Natural killer cell (primary cell): ENCODE measurements at regions not wholly inside any gene's neighbourhood (a gene's known extent, or its start where the extent isn't known, plus 50 kb on each side); places are given as distances from the start of the nearest gene placed in this dataset.

Experiments used
- ATAC-seq, 3 donors: fragments of 150-1000 bp in 2 of 3; fragments of 200-7000 bp in 1 of 3; cut with Tn5 transposase; 1 replicate in 1 of 3; 2 replicates in 2 of 3; pipeline ENCODE4 v1.10.0; 2021; ENCODE audit warnings: mild to moderate bottlenecking in 2 of 3, moderate library complexity in 2 of 3
- DNase-seq, 2 donors: peaks; one replicate each; pipeline versions ENCODE4 v3.0.0 to v3.0.0-alpha.2; 2013 to 2021; ENCODE audit warnings: mixed read lengths in 1 of 2
- H3K27ac ChIP-seq: one replicate; pipeline ENCODE4 v1.5.1; 2013; ENCODE audit warnings: mild to moderate bottlenecking, low read length
- H3K27me3 ChIP-seq: one replicate; pipeline ENCODE4 v1.6.1; 2013; ENCODE audit warnings: low read length; ENCODE audit not compliant: control insufficient read depth, insufficient read depth
- H3K36me3 ChIP-seq: one replicate; pipeline ENCODE4 v1.6.1; 2013; ENCODE audit warnings: low read length; ENCODE audit not compliant: control insufficient read depth, insufficient read depth
- H3K4me1 ChIP-seq: one replicate; pipeline ENCODE4 v1.6.1; 2013; ENCODE audit warnings: low read length; ENCODE audit not compliant: control insufficient read depth, insufficient read depth
- H3K4me3 ChIP-seq: one replicate; pipeline ENCODE4 v1.5.1; 2013; ENCODE audit warnings: low read length
- H3K9me3 ChIP-seq: one replicate; pipeline ENCODE4 v1.6.1; 2013; ENCODE audit warnings: low read length; ENCODE audit not compliant: control insufficient read depth, insufficient read depth
- H3K27ac Mint-ChIP-seq, 2 donors: one replicate each; pipeline ENCODE4 v1.8.0; 2022; ENCODE audit warnings: mild to moderate bottlenecking in 2 of 2, mixed read lengths in 2 of 2, moderate library complexity in 1 of 2
- H3K27me3 Mint-ChIP-seq, 2 donors: one replicate each; pipeline ENCODE4 v1.8.0; 2022; ENCODE audit warnings: low read depth in 2 of 2, mixed read lengths in 2 of 2
- H3K36me3 Mint-ChIP-seq: one replicate; pipeline ENCODE4 v1.8.0; 2022; ENCODE audit warnings: mixed read lengths
- H3K4me1 Mint-ChIP-seq, 2 donors: one replicate each; pipeline ENCODE4 v1.8.0; 2022; ENCODE audit warnings: mixed read lengths in 2 of 2
- H3K4me3 Mint-ChIP-seq: one replicate; pipeline ENCODE4 v1.8.0; 2022; ENCODE audit warnings: mild to moderate bottlenecking, moderate library complexity, mixed read lengths
- H3K9me3 Mint-ChIP-seq, 2 donors: one replicate each; pipeline ENCODE4 v1.8.0; 2022; ENCODE audit warnings: mixed read lengths in 2 of 2
- WGBS: methylation state at CpG from one replicate; pipeline ENCODE4 v1.1.7; 2013; ENCODE audit warnings: missing lambda C conversion rate; ENCODE audit not compliant: insufficient coverage; 5-methylcytosine and 5-hydroxymethylcytosine counted together
- intact Hi-C: fragments of 100-400 bp; cut with micrococcal nuclease; formaldehyde crosslinking; loops from one replicate; pipeline ENCODE4 v1.14.2; 2022
- TF ChIP-seq, protein P1 (sequence below): fragments of 200-600 bp; IDR thresholded peaks from one replicate; pipeline ENCODE4 v1.8.0; 2022; ENCODE audit warnings: antibody characterized with exemption

DNA sequence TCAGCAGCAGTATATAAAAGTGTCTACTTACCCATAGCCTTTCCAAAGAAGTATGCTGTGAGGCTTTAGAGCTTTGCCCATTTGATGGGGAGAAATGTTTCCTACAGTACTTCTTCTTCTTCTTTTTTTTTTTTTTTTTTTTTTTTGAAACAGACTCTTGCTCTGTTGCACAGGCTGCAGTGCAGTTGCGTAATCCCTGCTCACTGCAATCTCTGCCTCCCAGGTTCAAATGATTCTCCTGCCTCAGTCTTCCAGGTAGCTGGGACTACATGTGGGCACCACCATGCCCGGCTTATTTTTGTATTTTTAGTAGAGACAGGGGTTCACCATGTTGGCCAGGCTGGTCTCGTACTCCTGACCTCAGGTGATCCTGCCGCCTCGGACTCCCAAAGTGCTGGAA is 101.7 kb upstream of the TMEM26 start:
- H3K27ac ChIP-seq = no peak overlapping the region
- intact Hi-C loops = no loop called here
- Mint-ChIP-seq H3K27ac (no peak overlapping the region), H3K27me3 (no peaks in the 10 kb centered on the region), H3K4me1 (no peaks in the 10 kb centered on the region), H3K36me3 (no peaks in the 10 kb centered on the region), H3K4me3 (no peak overlapping the region), H3K9me3 (no peaks in the 10 kb centered on the region)
- TF ChIP-seq, protein P1, sequence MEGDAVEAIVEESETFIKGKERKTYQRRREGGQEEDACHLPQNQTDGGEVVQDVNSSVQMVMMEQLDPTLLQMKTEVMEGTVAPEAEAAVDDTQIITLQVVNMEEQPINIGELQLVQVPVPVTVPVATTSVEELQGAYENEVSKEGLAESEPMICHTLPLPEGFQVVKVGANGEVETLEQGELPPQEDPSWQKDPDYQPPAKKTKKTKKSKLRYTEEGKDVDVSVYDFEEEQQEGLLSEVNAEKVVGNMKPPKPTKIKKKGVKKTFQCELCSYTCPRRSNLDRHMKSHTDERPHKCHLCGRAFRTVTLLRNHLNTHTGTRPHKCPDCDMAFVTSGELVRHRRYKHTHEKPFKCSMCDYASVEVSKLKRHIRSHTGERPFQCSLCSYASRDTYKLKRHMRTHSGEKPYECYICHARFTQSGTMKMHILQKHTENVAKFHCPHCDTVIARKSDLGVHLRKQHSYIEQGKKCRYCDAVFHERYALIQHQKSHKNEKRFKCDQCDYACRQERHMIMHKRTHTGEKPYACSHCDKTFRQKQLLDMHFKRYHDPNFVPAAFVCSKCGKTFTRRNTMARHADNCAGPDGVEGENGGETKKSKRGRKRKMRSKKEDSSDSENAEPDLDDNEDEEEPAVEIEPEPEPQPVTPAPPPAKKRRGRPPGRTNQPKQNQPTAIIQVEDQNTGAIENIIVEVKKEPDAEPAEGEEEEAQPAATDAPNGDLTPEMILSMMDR = no peak
- H3K9me3 ChIP-seq = no peaks in the 10 kb centered on the region
- ATAC-seq (no peak), DNase-seq (no peak)
- no peaks in the 10 kb centered on the region for H3K27me3 ChIP-seq
- WGBS = 96% methylated on average over 5 of the region's 5 CpGs
- H3K4me3 ChIP-seq = no peak overlapping the region
- no peaks in the 10 kb centered on the region for H3K36me3 ChIP-seq
- no peaks in the 10 kb centered on the region for H3K4me1 ChIP-seq

DNA sequence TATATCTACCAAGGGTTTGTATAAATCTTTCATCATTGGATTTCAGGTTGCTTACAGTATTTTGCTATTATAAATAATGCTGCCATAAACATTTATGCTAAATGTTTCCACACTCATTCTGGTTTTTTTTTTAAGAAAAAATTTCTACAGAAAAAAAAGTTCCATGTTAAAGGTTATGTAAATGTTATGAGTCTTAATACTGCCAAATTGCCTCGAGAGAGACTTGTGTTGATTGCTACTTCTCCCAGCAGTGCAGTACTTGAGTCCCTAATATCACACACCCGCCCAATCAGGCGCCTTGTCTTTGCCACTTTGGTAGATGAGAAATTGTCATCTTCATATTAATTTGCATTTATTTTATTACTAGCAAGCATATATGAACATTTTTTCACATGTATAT is 96.7 kb upstream of the TMEM26 start:
- H3K36me3 ChIP-seq = no peaks in the 10 kb centered on the region
- no peak overlapping the region for H3K27ac Mint-ChIP-seq
- no peaks in the 10 kb centered on the region for H3K27me3 Mint-ChIP-seq
- H3K4me1 ChIP-seq = no peaks in the 10 kb centered on the region
- intact Hi-C loops = no loop called here
- H3K36me3 Mint-ChIP-seq = no peaks in the 10 kb centered on the region
- ATAC-seq (no peak), DNase-seq (no peak)
- H3K4me3 Mint-ChIP-seq = no peak overlapping the region
- WGBS = 57% methylated on average over 1 of the region's 3 CpGs
- no peak overlapping the region for H3K4me3 ChIP-seq
- no peaks in the 10 kb centered on the region for H3K9me3 Mint-ChIP-seq
- H3K4me1 Mint-ChIP-seq = no peaks in the 10 kb centered on the region
- TF ChIP-seq, protein P1 = no peak
- no peaks in the 10 kb centered on the region for H3K9me3 ChIP-seq
- H3K27ac ChIP-seq = no peak overlapping the region
- no peaks in the 10 kb centered on the region for H3K27me3 ChIP-seq

DNA sequence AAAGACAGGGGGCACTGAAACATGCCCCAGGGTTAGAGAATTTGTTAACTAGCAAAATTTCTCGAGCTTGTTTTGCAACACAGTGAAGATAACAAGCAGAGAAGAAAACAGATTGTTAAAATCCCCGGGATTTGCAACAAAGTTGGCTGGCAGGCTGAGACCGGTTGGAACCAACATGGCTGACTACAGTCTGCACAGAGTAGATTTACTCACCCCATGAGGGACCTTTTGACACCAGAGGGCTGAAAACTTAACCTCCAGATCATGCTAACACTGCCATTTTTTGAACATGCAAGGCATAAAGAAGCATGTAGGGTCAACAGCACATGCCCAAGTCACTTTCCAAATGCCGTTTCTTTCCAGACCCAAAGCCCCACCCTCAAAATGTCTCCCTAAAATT is 95.2 kb upstream of the TMEM26 start:
- Histone ChIP-seq H3K36me3 (no peaks in the 10 kb centered on the region), H3K4me3 (no peak overlapping the region), H3K27me3 (no peaks in the 10 kb centered on the region), H3K27ac (no peak overlapping the region), H3K9me3 (no peaks in the 10 kb centered on the region), H3K4me1 (no peaks in the 10 kb centered on the region)
- H3K9me3 Mint-ChIP-seq = no peaks in the 10 kb centered on the region
- no peaks in the 10 kb centered on the region for H3K27me3 Mint-ChIP-seq
- TF ChIP-seq, protein P1 = no peak
- intact Hi-C loops = no loop called here
- peaks cover 0 to 4% of the 10 kb centered on the region in 2 donors for H3K4me1 Mint-ChIP-seq
- ATAC-seq = no peak
- H3K4me3 Mint-ChIP-seq = no peak overlapping the region
- H3K27ac Mint-ChIP-seq = no peak overlapping the region
- no peak for DNase-seq
- no peaks in the 10 kb centered on the region for H3K36me3 Mint-ChIP-seq
- 87% methylated on average over 4 of the region's 4 CpGs for WGBS

DNA sequence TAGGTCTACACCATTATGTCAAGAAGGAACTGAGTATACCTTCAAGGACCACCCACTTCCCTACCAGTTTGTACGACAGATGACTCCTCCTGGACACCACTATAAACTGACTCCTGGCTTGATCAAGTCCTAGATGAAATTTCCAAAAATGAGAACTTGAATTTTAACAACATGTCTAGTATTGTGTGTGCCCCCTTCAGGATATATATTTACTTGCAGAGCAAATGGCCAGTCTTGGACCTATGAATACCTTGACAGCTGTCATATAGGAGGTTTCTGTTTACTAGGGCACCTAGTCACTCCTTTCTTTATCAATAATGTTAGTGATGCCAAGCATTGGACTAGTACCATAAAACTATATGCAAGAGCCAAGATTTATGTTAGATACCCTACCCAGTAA is 94.1 kb upstream of the TMEM26 start:
- H3K36me3 Mint-ChIP-seq = no peaks in the 10 kb centered on the region
- no peak overlapping the region for H3K4me3 ChIP-seq
- no peaks in the 10 kb centered on the region for H3K9me3 ChIP-seq
- no peak overlapping the region for H3K27ac Mint-ChIP-seq
- intact Hi-C loops = no loop called here
- WGBS = 80% methylated on average over 1 of the region's 1 CpG
- H3K27me3 Mint-ChIP-seq = no peaks in the 10 kb centered on the region
- ATAC-seq = no peak
- no peak for DNase-seq
- H3K36me3 ChIP-seq = no peaks in the 10 kb centered on the region
- H3K27me3 ChIP-seq = no peaks in the 10 kb centered on the region
- H3K9me3 Mint-ChIP-seq = no peaks in the 10 kb centered on the region
- H3K4me1 Mint-ChIP-seq = peaks cover 0 to 4% of the 10 kb centered on the region in 2 donors
- TF ChIP-seq, protein P1 = no peak
- H3K27ac ChIP-seq = no peak overlapping the region
- H3K4me3 Mint-ChIP-seq = no peak overlapping the region
- H3K4me1 ChIP-seq = no peaks in the 10 kb centered on the region
